Activated CD8-positive, alpha-beta memory T cell treated with anti-CD3 and anti-CD28 coated beads for 48 hours (primary cell): ENCODE measurements at regions not wholly inside any gene's neighbourhood (a gene's known extent, or its start where the extent isn't known, plus 50 kb on each side); places are given as distances from the start of the nearest gene placed in this dataset.
"Not testable (repeated sequence)": the region's sequence is repeated elsewhere in the genome, so short reads cannot be mapped to it uniquely, and the experiment has no call there.

Experiments used
- DNase-seq, 3 experiments: peaks; one replicate each; pipeline ENCODE4 v3.0.0-alpha.2; 2020; ENCODE audit warnings: low read depth in 2 of 3, low spot score in 2 of 3

- DNase-seq = no peak
Observed at GRCh38 chr5:143588933-143589662, 185.6 kb upstream of the NR3C1 start.

GRCh38 chr5:143588121-143588520 is 184.6 kb upstream of the NR3C1 start:
- not testable (repeated sequence) for DNase-seq

- no peak for DNase-seq
Observed at GRCh38 chr5:143586781-143587362, 183.4 kb upstream of the NR3C1 start.

GRCh38 chr5:143585970-143586369 is 182.5 kb upstream of the NR3C1 start:
- no peak for DNase-seq

- DNase-seq = no peak
Observed at GRCh38 chr5:143583409-143583808, 179.9 kb upstream of the NR3C1 start.

- no peak for DNase-seq
Observed at GRCh38 chr5:143582869-143583268, 179.4 kb upstream of the NR3C1 start.

- DNase-seq = no peak
Observed at GRCh38 chr5:143582176-143582575, 178.7 kb upstream of the NR3C1 start.

- DNase-seq = no peak
Observed at GRCh38 chr5:143581649-143582048, 178.2 kb upstream of the NR3C1 start.

- DNase-seq = no peak
Observed at GRCh38 chr5:143581147-143581546, 177.7 kb upstream of the NR3C1 start.

GRCh38 chr5:143576711-143577484 is 173.4 kb upstream of the NR3C1 start:
- no peak for DNase-seq

GRCh38 chr5:143575286-143575685 is 171.8 kb upstream of the NR3C1 start:
- no peak for DNase-seq

GRCh38 chr5:143574236-143574635 is 170.8 kb upstream of the NR3C1 start:
- no peak for DNase-seq

GRCh38 chr5:143573568-143574170 is 170.2 kb upstream of the NR3C1 start:
- DNase-seq = no peak

GRCh38 chr5:143572671-143573070 is 169.2 kb upstream of the NR3C1 start:
- no peak for DNase-seq

GRCh38 chr5:143571642-143572624 is 168.4 kb upstream of the NR3C1 start:
- no peak for DNase-seq

- no peak for DNase-seq
Observed at GRCh38 chr5:143570989-143571388, 167.5 kb upstream of the NR3C1 start.

GRCh38 chr5:143569722-143570567 is 166.5 kb upstream of the NR3C1 start:
- DNase-seq = no peak

GRCh38 chr5:143569213-143569701 is 165.8 kb upstream of the NR3C1 start:
- no peak for DNase-seq
